Stimulated activated CD4-positive, alpha-beta T cell treated with anti-CD3 and anti-CD28 coated beads, Interleukin-1b, Interleukin-23, amount 100 ng/mL, for 48 hours (primary cell): ENCODE measurements at regions not wholly inside any gene's neighbourhood (a gene's known extent, or its start where the extent isn't known, plus 50 kb on each side); places are given as distances from the start of the nearest gene placed in this dataset.
A peak's percentile ranks its signal among the peaks of the same experiment; 100 is the strongest.
"Not testable (repeated sequence)": the region's sequence is repeated elsewhere in the genome, so short reads cannot be mapped to it uniquely, and the experiment has no call there.

Experiments
- DNase-seq: peaks from one replicate; pipeline ENCODE4 v3.0.0-alpha.2; 2020

GRCh38 chr7:121560267-121560990 lies 164.3 kb upstream of the FAM3C start:
- DNase-seq, result no peak

GRCh38 chr7:121558288-121558687 lies 162.2 kb upstream of the FAM3C start:
- DNase-seq, result no peak

- DNase-seq, result no peak
Observed at GRCh38 chr7:121557034-121557892, 161.2 kb upstream of the FAM3C start.

GRCh38 chr7:121555558-121555957 lies 159.4 kb upstream of the FAM3C start:
- no peak for DNase-seq

GRCh38 chr7:121547544-121548092 lies 151.5 kb upstream of the FAM3C start:
- DNase-seq, result no peak

- DNase-seq, result no peak
Observed at GRCh38 chr7:121546632-121547543, 150.8 kb upstream of the FAM3C start.

- DNase-seq, result no peak
Observed at GRCh38 chr7:121545418-121545817, 149.3 kb upstream of the FAM3C start.

- no peak for DNase-seq
Observed at GRCh38 chr7:121544726-121545125, 148.6 kb upstream of the FAM3C start.

GRCh38 chr7:121544238-121544637 lies 148.1 kb upstream of the FAM3C start:
- no peak for DNase-seq

- no peak for DNase-seq
Observed at GRCh38 chr7:121541457-121541856, 145.3 kb upstream of the FAM3C start.

GRCh38 chr7:121540138-121540537 lies 144.0 kb upstream of the FAM3C start:
- no peak for DNase-seq

GRCh38 chr7:121537031-121537430 lies 140.9 kb upstream of the FAM3C start:
- no peak for DNase-seq

- DNase-seq, result no peak
Observed at GRCh38 chr7:121531175-121532070, 135.3 kb upstream of the FAM3C start.

GRCh38 chr7:121530227-121531174 lies 134.4 kb upstream of the FAM3C start:
- DNase-seq, result peak; percentile 61

GRCh38 chr7:121529003-121529402 lies 132.9 kb upstream of the FAM3C start:
- DNase-seq, result no peak

GRCh38 chr7:121526210-121526609 lies 130.1 kb upstream of the FAM3C start:
- not testable (repeated sequence) for DNase-seq

GRCh38 chr7:121525155-121525819 lies 129.2 kb upstream of the FAM3C start:
- DNase-seq, result no peak

- DNase-seq, result no peak
Observed at GRCh38 chr7:121521711-121522400, 125.7 kb upstream of the FAM3C start.

GRCh38 chr7:121520911-121521310 lies 124.8 kb upstream of the FAM3C start:
- DNase-seq, result no peak
